HepG2 (cell line): ENCODE measurements at regions not wholly inside any gene's neighbourhood (a gene's known extent, or its start where the extent isn't known, plus 50 kb on each side); places are given as distances from the start of the nearest gene placed in this dataset.

ENCODE experiments used
- ATF1 ChIP-seq: IDR thresholded peaks from 2 replicates; pipeline ENCODE4 v1.6.1; 2016; ENCODE audit warnings: mild to moderate bottlenecking, control low read depth
- CTCF ChIP-seq: sonication (generic); formaldehyde crosslinking; IDR thresholded peaks from 2 replicates; pipeline ENCODE4 v1.5.0; 2020; ENCODE audit warnings: mild to moderate bottlenecking, missing genetic modification reagents, moderate library complexity
- DMAP1 ChIP-seq: IDR thresholded peaks from 2 replicates; pipeline ENCODE4 v1.6.1; 2016
- FOXM1 ChIP-seq: sonication (generic); formaldehyde crosslinking; IDR thresholded peaks from 2 replicates; pipeline ENCODE4 v1.5.0; 2020; ENCODE audit warnings: missing genetic modification reagents
- KLF9 ChIP-seq: IDR thresholded peaks from 2 replicates; pipeline ENCODE4 v1.6.1; 2016; ENCODE audit warnings: low read depth
- MBD4 ChIP-seq: IDR thresholded peaks from 2 replicates; pipeline ENCODE4 v1.6.1; 2012; ENCODE audit warnings: low read length, inconsistent platforms, borderline replicate concordance
- MED1 ChIP-seq: sonication (generic); formaldehyde crosslinking; IDR thresholded peaks from 2 replicates; pipeline ENCODE4 v1.4.0; 2020; ENCODE audit warnings: missing genetic modification reagents
- SNRNP70 ChIP-seq: fragments of 200-400 bp; formaldehyde crosslinking; IDR thresholded peaks from 2 replicates; pipeline ENCODE4 v1.6.1; 2017; ENCODE audit warnings: mild to moderate bottlenecking, low read depth, low read length, moderate library complexity
- STAT5B ChIP-seq: sonication (generic); formaldehyde crosslinking; IDR thresholded peaks from 2 replicates; pipeline ENCODE4 v1.4.0; 2020; ENCODE audit warnings: missing genetic modification reagents
- TAF1 ChIP-seq: sonication (generic); formaldehyde crosslinking; IDR thresholded peaks from 2 replicates; pipeline ENCODE4 v1.4.0; 2020; ENCODE audit warnings: missing genetic modification reagents
- TARDBP ChIP-seq: sonication (generic); formaldehyde crosslinking; IDR thresholded peaks from 2 replicates; pipeline ENCODE4 v1.8.0; 2022; ENCODE audit warnings: mild to moderate bottlenecking, missing genetic modification reagents
- TBX3 ChIP-seq: fragments of 450-650 bp; IDR thresholded peaks from 2 replicates; pipeline ENCODE4 v1.6.1; 2017; ENCODE audit warnings: antibody characterized with exemption, mild to moderate bottlenecking, inconsistent platforms, borderline replicate concordance
- TMF1 ChIP-seq: sonication (generic); formaldehyde crosslinking; IDR thresholded peaks from 2 replicates; pipeline ENCODE4 v1.8.1; 2022; ENCODE audit warnings: low read depth, missing genetic modification reagents
- ZFY ChIP-seq: sonication (generic); formaldehyde crosslinking; IDR thresholded peaks from 2 replicates; pipeline ENCODE4 v1.4.0; 2020; ENCODE audit warnings: missing genetic modification reagents

- TF ChIP-seq MED1 (CRISPR knock-in tag) (no peak), TMF1 (CRISPR knock-in tag) (no peak), STAT5B (no peak), TAF1 (CRISPR knock-in tag) (no peak), KLF9 (CRISPR knock-in tag) (no peak), ZFY (CRISPR knock-in tag) (no peak), CTCF (CRISPR knock-in tag) (no peak), SNRNP70 (no peak), MBD4 (no peak), FOXM1 (CRISPR knock-in tag) (no peak), ATF1 (CRISPR knock-in tag) (no peak), TBX3 (no peak), DMAP1 (CRISPR knock-in tag) (no peak), TARDBP (no peak)
Observed at GRCh38 chr10:118914629-118915028, 114.9 kb upstream of the NANOS1 start.
